HepG2 (cell line): ENCODE measurements at regions not wholly inside any gene's neighbourhood (a gene's known extent, or its start where the extent isn't known, plus 50 kb on each side); places are given as distances from the start of the nearest gene placed in this dataset.
"Not testable (repeated sequence)": the region's sequence is repeated elsewhere in the genome, so short reads cannot be mapped to it uniquely, and the experiment has no call there.

Source experiments
- ATAC-seq: fragments of 200-7000 bp; cut with Tn5 transposase; 3 replicates; pipeline ENCODE4 v1.9.1; 2020; ENCODE audit warnings: mild to moderate bottlenecking, moderate library complexity
- BruUV-seq: library from RNA; stranded (reverse); fragments of 400-500 nt; replicated peaks from 2 replicates; lab custom pipeline; 2021; lab: Mats Ljungman, UMichigan
- CTCF ChIA-PET: fragments of 300-600 bp; formaldehyde crosslinking; extraction: SDS; loops from one replicate; lab custom pipeline; 2021; ENCODE audit warnings: low total read pairs, inconsistent platforms, low intra/inter-chr PET ratio; lab: Yijun Ruan, JAX
- POLR2A ChIA-PET: fragments of 350-600 bp; sonication (Branson Sonifier 250); formaldehyde crosslinking; loops from one replicate; lab custom pipeline; 2020; ENCODE audit warnings: antibody characterized with exemption, inconsistent platforms; lab: Yijun Ruan, JAX
- DNase-seq: peaks from one replicate; pipeline ENCODE4 v3.0.0-alpha.2; 2015; ENCODE audit warnings: low spot score
- FAIRE-seq: peaks from 3 replicates; lab custom pipeline; 2011; peaks lifted over from hg19 to GRCh38; lab: Jason Lieb, UNC
- H2AFZ ChIP-seq: one replicate; pipeline ENCODE4 v1.6.1; 2011; ENCODE audit warnings: low read length, inconsistent platforms
- H3K27ac ChIP-seq: fragments of 300-600 bp; 3 replicates; pipeline ENCODE4 v1.8.0; 2011; ENCODE audit warnings: mixed run types, mild to moderate bottlenecking, mixed read lengths, low read length, inconsistent platforms; ENCODE audit not compliant: insufficient read depth; ENCODE audit errors: extremely low read length
- H3K27me3 ChIP-seq, 2 experiments: fragments of 200-600 bp in 1 of 2; 2 replicates in 1 of 2; 3 replicates in 1 of 2; pipeline versions ENCODE4 v1.6.0 to v1.8.0; 2011; ENCODE audit warnings: low read length in 2 of 2, mild to moderate bottlenecking in 2 of 2, moderate library complexity in 2 of 2, inconsistent platforms in 1 of 2; ENCODE audit not compliant: insufficient read depth in 2 of 2, control insufficient read depth in 1 of 2
- H3K36me3 ChIP-seq, 2 experiments: fragments of 200-600 bp in 1 of 2; replicated peaks in 1 of 2; 2 replicates in 1 of 2; 3 replicates in 1 of 2; pipeline versions ENCODE4 v1.5.1 to v1.8.0; 2011; ENCODE audit warnings: low read length in 2 of 2, inconsistent platforms in 1 of 2; ENCODE audit not compliant: insufficient read depth in 2 of 2, control insufficient read depth in 1 of 2
- H3K4me1 ChIP-seq: 2 replicates; pipeline ENCODE4 v1.5.1; 2012; ENCODE audit warnings: low read length, inconsistent platforms; ENCODE audit not compliant: insufficient read depth
- H3K4me2 ChIP-seq: 2 replicates; pipeline ENCODE4 v1.6.0; 2011; ENCODE audit warnings: low read depth, low read length, inconsistent platforms
- H3K4me3 ChIP-seq, 3 experiments: fragments of 200-600 bp in 1 of 3; sonication (generic), shearing (Covaris generic) in 1 of 3; replicated peaks in 1 of 3; 2 replicates each; pipeline ENCODE4 v1.5.1; 2011 to 2016; ENCODE audit warnings: low read length in 3 of 3, inconsistent platforms in 2 of 3, low read depth in 2 of 3, mild to moderate bottlenecking in 2 of 3, control low read depth in 1 of 3, mixed read lengths in 1 of 3; ENCODE audit not compliant: insufficient read depth in 1 of 3
- H3K79me2 ChIP-seq: one replicate; pipeline ENCODE4 v1.6.1; 2011; ENCODE audit warnings: low read length, inconsistent platforms; ENCODE audit not compliant: insufficient read depth
- H3K9ac ChIP-seq: 2 replicates; pipeline ENCODE4 v1.6.0; 2011; ENCODE audit warnings: mild to moderate bottlenecking, low read depth, low read length, inconsistent platforms; ENCODE audit not compliant: insufficient read depth
- H3K9me3 ChIP-seq: 2 replicates; pipeline ENCODE4 v1.5.1; 2012; ENCODE audit warnings: mild to moderate bottlenecking, low read length
- H4K20me1 ChIP-seq: 2 replicates; pipeline ENCODE4 v1.6.0; 2011; ENCODE audit warnings: inconsistent platforms, mild to moderate bottlenecking, low read length, moderate library complexity; ENCODE audit not compliant: insufficient read depth
- DPF2 ChIP-seq: sonication (generic); formaldehyde crosslinking; IDR thresholded peaks from 2 replicates; pipeline ENCODE4 v1.4.0; 2020; ENCODE audit warnings: mild to moderate bottlenecking, low read depth, missing genetic modification reagents, borderline replicate concordance
- FLYWCH1 ChIP-seq: sonication (generic); formaldehyde crosslinking; IDR thresholded peaks from 2 replicates; pipeline ENCODE4 v1.8.1; 2023; ENCODE audit warnings: mild to moderate bottlenecking, missing genetic modification reagents
- FOXA3 ChIP-seq: IDR thresholded peaks from 2 replicates; pipeline ENCODE4 v1.6.1; 2016; ENCODE audit warnings: missing genetic modification reagents, missing compliant biosample characterization
- FOXC1 ChIP-seq: sonication (generic); formaldehyde crosslinking; IDR thresholded peaks from 2 replicates; pipeline ENCODE4 v1.8.0; 2022; ENCODE audit warnings: mild to moderate bottlenecking, missing genetic modification reagents, borderline replicate concordance
- GFI1 ChIP-seq: sonication (generic); formaldehyde crosslinking; IDR thresholded peaks from 2 replicates; pipeline ENCODE4 v1.5.0; 2020; ENCODE audit warnings: missing genetic modification reagents, mild to moderate bottlenecking, borderline replicate concordance
- ISL2 ChIP-seq: sonication (generic); formaldehyde crosslinking; IDR thresholded peaks from 2 replicates; pipeline ENCODE4 v1.5.0; 2020; ENCODE audit warnings: missing genetic modification reagents
- NFRKB ChIP-seq: fragments of 450-650 bp; IDR thresholded peaks from 2 replicates; pipeline ENCODE4 v1.6.1; 2017
- PRDM10 ChIP-seq: sonication (generic); formaldehyde crosslinking; IDR thresholded peaks from 2 replicates; pipeline ENCODE4 v1.4.0; 2020; ENCODE audit warnings: low read depth, missing genetic modification reagents
- SNRNP70 ChIP-seq: fragments of 200-400 bp; formaldehyde crosslinking; IDR thresholded peaks from 2 replicates; pipeline ENCODE4 v1.6.1; 2017; ENCODE audit warnings: mild to moderate bottlenecking, low read depth, low read length, moderate library complexity
- SP2 ChIP-seq: sonication (generic); formaldehyde crosslinking; IDR thresholded peaks from 2 replicates; pipeline ENCODE4 v1.5.1; 2020; ENCODE audit warnings: mild to moderate bottlenecking, missing genetic modification reagents
- ZBTB1 ChIP-seq: sonication (generic); formaldehyde crosslinking; IDR thresholded peaks from 2 replicates; pipeline ENCODE4 v1.4.0; 2020; ENCODE audit warnings: missing genetic modification reagents, borderline replicate concordance
- ZNF296 ChIP-seq: sonication (generic); formaldehyde crosslinking; conservative IDR thresholded peaks from 2 replicates; pipeline ENCODE4 v1.5.0; 2020; ENCODE audit warnings: mild to moderate bottlenecking, missing genetic modification reagents
- WGBS: methylation state at CpG from one replicate; pipeline ENCODE4 v1.1.6; 2017; ENCODE audit warnings: low lambda C conversion rate; 5-methylcytosine and 5-hydroxymethylcytosine counted together
- in situ Hi-C: cut with HindIII; loops from 2 replicates; pipeline ENCODE4 v1.10.0; 2017; ENCODE audit warnings: low pct_unique_long_range_greater_than_20kb; ENCODE audit not compliant: extremely low pct_ligation_motif_present
- intact Hi-C: fragments of 100-400 bp; cut with micrococcal nuclease; formaldehyde crosslinking; loops from one replicate; pipeline ENCODE4 v1.10.0; 2022; ENCODE audit not compliant: unreplicated experiment
- TF ChIP-seq, protein P1 (sequence below): sonication (generic); formaldehyde crosslinking; IDR thresholded peaks from 2 replicates; pipeline ENCODE4 v1.4.0; 2020; ENCODE audit warnings: mild to moderate bottlenecking, missing genetic modification reagents

DNA sequence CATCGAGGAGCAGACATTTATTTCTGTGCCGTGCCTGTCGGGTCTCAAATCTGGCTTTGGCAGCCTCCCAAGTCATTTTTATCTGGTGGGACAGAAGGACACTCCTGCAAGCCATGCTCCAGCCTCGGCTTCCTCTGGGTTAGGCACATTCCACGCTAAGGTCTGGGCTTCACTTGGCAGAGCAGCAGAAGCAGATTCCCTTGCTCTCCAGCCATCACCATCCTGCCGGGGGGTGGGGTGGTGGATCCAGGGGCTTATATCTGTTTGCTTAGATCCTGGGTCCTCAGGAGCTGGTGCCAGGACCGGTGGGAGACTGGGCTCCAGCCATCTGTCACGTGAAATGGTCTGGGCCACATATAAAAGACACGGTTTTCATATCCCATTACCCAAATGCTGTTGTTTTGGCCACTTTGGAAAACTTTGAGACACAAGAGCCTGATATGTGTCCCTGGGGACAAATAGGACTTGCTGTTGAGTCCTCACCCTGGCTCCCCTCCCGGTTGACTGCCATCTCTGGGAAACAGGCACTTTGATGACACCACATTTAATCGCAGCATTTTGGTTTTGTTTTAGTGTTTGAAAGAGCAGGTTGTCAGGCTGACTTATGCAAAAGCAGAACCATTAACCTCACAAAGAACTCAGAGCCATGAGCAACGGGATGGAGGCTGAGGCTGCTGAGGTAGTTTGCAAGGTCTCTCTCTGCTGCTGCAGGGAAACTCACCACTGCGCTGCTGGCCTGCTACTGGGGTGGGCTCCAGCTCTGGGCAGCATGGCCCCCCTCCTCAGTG is 69.6 kb upstream of the PRMT8 start:
- H2AFZ ChIP-seq: no peak overlapping the region
- H3K36me3 ChIP-seq: no peaks in the 10 kb centered on the region
- no peak overlapping the region for H3K4me2 ChIP-seq
- H3K27ac ChIP-seq: no peak overlapping the region
- POLR2A ChIA-PET: no interaction called here
- peaks cover 1 to 23% of the 10 kb centered on the region in 2 experiments; a peak in 4 of 5 replicates for H3K27me3 ChIP-seq
- H3K4me1 ChIP-seq: no peaks in the 10 kb centered on the region
- H4K20me1 ChIP-seq: no peaks in the 10 kb centered on the region
- no peak for DNase-seq
- TF ChIP-seq SP2 (CRISPR knock-in tag): no peak
- TF ChIP-seq ISL2 (CRISPR knock-in tag): no peak
- TF ChIP-seq, protein P1, sequence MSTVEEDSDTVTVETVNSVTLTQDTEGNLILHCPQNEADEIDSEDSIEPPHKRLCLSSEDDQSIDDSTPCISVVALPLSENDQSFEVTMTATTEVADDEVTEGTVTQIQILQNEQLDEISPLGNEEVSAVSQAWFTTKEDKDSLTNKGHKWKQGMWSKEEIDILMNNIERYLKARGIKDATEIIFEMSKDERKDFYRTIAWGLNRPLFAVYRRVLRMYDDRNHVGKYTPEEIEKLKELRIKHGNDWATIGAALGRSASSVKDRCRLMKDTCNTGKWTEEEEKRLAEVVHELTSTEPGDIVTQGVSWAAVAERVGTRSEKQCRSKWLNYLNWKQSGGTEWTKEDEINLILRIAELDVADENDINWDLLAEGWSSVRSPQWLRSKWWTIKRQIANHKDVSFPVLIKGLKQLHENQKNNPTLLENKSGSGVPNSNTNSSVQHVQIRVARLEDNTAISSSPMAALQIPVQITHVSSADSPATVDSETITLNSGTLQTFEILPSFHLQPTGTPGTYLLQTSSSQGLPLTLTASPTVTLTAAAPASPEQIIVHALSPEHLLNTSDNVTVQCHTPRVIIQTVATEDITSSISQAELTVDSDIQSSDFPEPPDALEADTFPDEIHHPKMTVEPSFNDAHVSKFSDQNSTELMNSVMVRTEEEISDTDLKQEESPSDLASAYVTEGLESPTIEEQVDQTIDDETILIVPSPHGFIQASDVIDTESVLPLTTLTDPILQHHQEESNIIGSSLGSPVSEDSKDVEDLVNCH (CRISPR knock-in tag): no peak
- no peak for TF ChIP-seq DPF2
- TF ChIP-seq ZNF296 (CRISPR knock-in tag): no peak
- no peak for TF ChIP-seq FOXC1
- TF ChIP-seq FLYWCH1 (CRISPR knock-in tag): no peak
- no peak for TF ChIP-seq FOXA3 (CRISPR knock-in tag)
- TF ChIP-seq ZBTB1 (CRISPR knock-in tag): no peak
- TF ChIP-seq GFI1 (CRISPR knock-in tag): no peak
- no peak for TF ChIP-seq SNRNP70
- TF ChIP-seq PRDM10 (CRISPR knock-in tag): no peak
- TF ChIP-seq NFRKB: no peak
- TF ChIP-seq, all 625 proteins: peak for 0
- intact Hi-C loops: no loop called here
- no peak for ATAC-seq
- FAIRE-seq: no peak
- no peak overlapping the region for H3K4me3 ChIP-seq
- in situ Hi-C loops: no loop called here
- CTCF ChIA-PET: no interaction called here
- WGBS: under 1% methylated on average over 11 of the region's 13 CpGs
- H3K9me3 ChIP-seq: no peaks in the 10 kb centered on the region
- no TSS peak for BruUV-seq
- no peaks in the 10 kb centered on the region for H3K79me2 ChIP-seq
- H3K9ac ChIP-seq: no peak overlapping the region

- H3K9ac ChIP-seq, H3K27ac ChIP-seq, ATAC-seq, H3K36me3 ChIP-seq, H3K79me2 ChIP-seq, FAIRE-seq, CTCF ChIA-PET, H4K20me1 ChIP-seq, H3K9me3 ChIP-seq, intact Hi-C loops, DNase-seq, POLR2A ChIA-PET, H3K4me3 ChIP-seq, H2AFZ ChIP-seq, in situ Hi-C loops, BruUV-seq, H3K4me1 ChIP-seq, H3K4me2 ChIP-seq: not testable (repeated sequence)
- WGBS: 36% methylated on average over 5 of the region's 7 CpGs
- peaks cover 1 to 15% of the 10 kb centered on the region in 2 experiments; a peak in 4 of 5 replicates for H3K27me3 ChIP-seq
These were observed 66.2 kb upstream of the PRMT8 start for GRCh38 chr12:3424796-3425195.
